ENCODE measurements at regions not wholly inside any gene's neighbourhood (a gene's known extent, or its start where the extent isn't known, plus 50 kb on each side); places are given as distances from the start of the nearest gene placed in this dataset.

GRCh38 chr12:127235761-127236160 is 1031.2 kb upstream of the TMEM132C start:
- no peak overlapping the region for H2AFZ ChIP-seq (ENCODE audit: insufficient read depth, low read depth, low read length, poor library complexity, severe bottlenecking)
- no peak overlapping the region for H3K4me3 ChIP-seq (ENCODE audit: control extremely low read depth in 1 of 5, extremely low read depth in 1 of 5, insufficient read depth in 1 of 5, low read depth in 2 of 5, low read length in 4 of 5)
- no peaks in the 10 kb centered on the region for H4K20me1 ChIP-seq (ENCODE audit: control insufficient read depth, insufficient read depth, low read length, poor library complexity, severe bottlenecking)
- Mint-ChIP-seq H3K4me3 (no peak overlapping the region), H3K9me3 (ENCODE audit: insufficient read depth) (peaks cover 2% of the 10 kb centered on the region), H3K27me3 (no peaks in the 10 kb centered on the region), H3K27ac (no peak overlapping the region), H3K4me1 (no peaks in the 10 kb centered on the region)
- intact Hi-C loops (cut with micrococcal nuclease) = no loop called here
- H3K9me3 ChIP-seq (ENCODE audit: control extremely low read depth in 1 of 3, control insufficient read depth in 2 of 3, insufficient read depth in 1 of 3, low read length in 2 of 3) = peaks cover 0 to 17% (median 0%) of the 10 kb centered on the region in 3 donors
- no peaks in the 10 kb centered on the region for H3K79me2 ChIP-seq (ENCODE audit: control insufficient read depth, insufficient read depth, low read length)
- DNase-seq (no peak), ATAC-seq (ENCODE audit: low read depth) (no peak)
- TF ChIP-seq CTCF (IDR thresholded peaks at IDR 0.05) (no peak), EZH2 (IDR thresholded peaks at IDR 0.05; ENCODE audit: borderline replicate concordance, insufficient read depth, low read depth, low read length, poor library complexity, severe bottlenecking) (no peak)
- no peaks in the 10 kb centered on the region for H3K27me3 ChIP-seq (replicated peaks in 1 of 4; ENCODE audit: control extremely low read depth in 1 of 4, control insufficient read depth in 3 of 4, insufficient read depth in 4 of 4, low read length in 3 of 4)
- no peak overlapping the region for H3K9ac ChIP-seq (ENCODE audit: low read length)
- CTCF ChIA-PET = no interaction called here
- POLR2A ChIA-PET = no interaction called here
- H3K27ac ChIP-seq (ENCODE audit: low read length in 2 of 2) = no peak overlapping the region
- WGBS (ENCODE audit: insufficient coverage) = 95% methylated on average over 8 of the region's 8 CpGs
- no peak overlapping the region for H3K4me2 ChIP-seq (replicated peaks; ENCODE audit: low read depth, low read length, poor library complexity, severe bottlenecking)
- no peaks in the 10 kb centered on the region for H3K36me3 ChIP-seq (replicated peaks in 1 of 2; ENCODE audit: control extremely low read depth in 1 of 2, control insufficient read depth in 1 of 2, extremely low read depth in 1 of 2, insufficient read depth in 2 of 2, low read length in 1 of 2)
- no peaks in the 10 kb centered on the region for H3K4me1 ChIP-seq (ENCODE audit: control insufficient read depth in 2 of 2, insufficient read depth in 2 of 2, low read length in 2 of 2)

- DNase-seq (no peak), ATAC-seq (ENCODE audit: low read depth) (no peak)
- ChIA-PET POLR2A (no interaction called here), CTCF (no interaction called here)
- H3K4me3 Mint-ChIP-seq = no peak overlapping the region
- Histone ChIP-seq H4K20me1 (ENCODE audit: control insufficient read depth, insufficient read depth, low read length, poor library complexity, severe bottlenecking) (no peaks in the 10 kb centered on the region), H3K27me3 (replicated peaks in 1 of 4; ENCODE audit: control extremely low read depth in 1 of 4, control insufficient read depth in 3 of 4, insufficient read depth in 4 of 4, low read length in 3 of 4) (no peaks in the 10 kb centered on the region), H3K9me3 (ENCODE audit: control extremely low read depth in 1 of 3, control insufficient read depth in 2 of 3, insufficient read depth in 1 of 3, low read length in 2 of 3) (peaks cover 0 to 15% (median 0%) of the 10 kb centered on the region in 3 donors), H3K79me2 (ENCODE audit: control insufficient read depth, insufficient read depth, low read length) (no peaks in the 10 kb centered on the region), H3K9ac (ENCODE audit: low read length) (no peak overlapping the region), H3K4me2 (replicated peaks; ENCODE audit: low read depth, low read length, poor library complexity, severe bottlenecking) (no peak overlapping the region), H3K27ac (ENCODE audit: low read length in 2 of 2) (no peak overlapping the region), H3K4me1 (ENCODE audit: control insufficient read depth in 2 of 2, insufficient read depth in 2 of 2, low read length in 2 of 2) (no peaks in the 10 kb centered on the region), H2AFZ (ENCODE audit: insufficient read depth, low read depth, low read length, poor library complexity, severe bottlenecking) (no peak overlapping the region), H3K4me3 (ENCODE audit: control extremely low read depth in 1 of 5, extremely low read depth in 1 of 5, insufficient read depth in 1 of 5, low read depth in 2 of 5, low read length in 4 of 5) (no peak overlapping the region), H3K36me3 (replicated peaks in 1 of 2; ENCODE audit: control extremely low read depth in 1 of 2, control insufficient read depth in 1 of 2, extremely low read depth in 1 of 2, insufficient read depth in 2 of 2, low read length in 1 of 2) (no peaks in the 10 kb centered on the region)
- TF ChIP-seq EZH2 (IDR thresholded peaks at IDR 0.05; ENCODE audit: borderline replicate concordance, insufficient read depth, low read depth, low read length, poor library complexity, severe bottlenecking) (no peak), CTCF (IDR thresholded peaks at IDR 0.05) (no peak)
- H3K27ac Mint-ChIP-seq = no peak overlapping the region
- no peaks in the 10 kb centered on the region for H3K4me1 Mint-ChIP-seq
- 92% methylated on average over 4 of the region's 4 CpGs for WGBS (ENCODE audit: insufficient coverage)
- H3K9me3 Mint-ChIP-seq (ENCODE audit: insufficient read depth) = no peaks in the 10 kb centered on the region
- intact Hi-C loops (cut with micrococcal nuclease) = no loop called here
- H3K27me3 Mint-ChIP-seq = no peaks in the 10 kb centered on the region
Measured at GRCh38 chr12:127236491-127236890, 1030.5 kb upstream of the TMEM132C start.

All from B cell (primary cell).